Fibroblast of lung (primary cell): ENCODE measurements at regions not wholly inside any gene's neighbourhood (a gene's known extent, or its start where the extent isn't known, plus 50 kb on each side); places are given as distances from the start of the nearest gene placed in this dataset.

Source experiments
- DNase-seq, 2 donors: peaks; one replicate each; pipeline versions ENCODE4 v3.0.0 to v3.0.0-alpha.2; 2010; ENCODE audit warnings: low read depth in 2 of 2
- H2AFZ ChIP-seq: 2 replicates; pipeline ENCODE4 v1.5.1; 2012; ENCODE audit warnings: low read length, control low read depth, inconsistent platforms
- H3K27ac ChIP-seq: 2 replicates; pipeline ENCODE4 v1.5.1; 2011; ENCODE audit warnings: low read length, control low read depth; ENCODE audit not compliant: insufficient read depth
- H3K27me3 ChIP-seq: 2 replicates; pipeline ENCODE4 v1.5.1; 2011; ENCODE audit warnings: mild to moderate bottlenecking, low read length; ENCODE audit not compliant: control insufficient read depth, insufficient read depth
- H3K36me3 ChIP-seq: 2 replicates; pipeline ENCODE4 v1.5.1; 2011; ENCODE audit warnings: low read length; ENCODE audit not compliant: control insufficient read depth, insufficient read depth
- H3K4me1 ChIP-seq: 2 replicates; pipeline ENCODE4 v1.5.1; 2011; ENCODE audit warnings: low read length; ENCODE audit not compliant: control insufficient read depth, insufficient read depth; ENCODE audit errors: extremely low read depth
- H3K4me2 ChIP-seq: 2 replicates; pipeline ENCODE4 v1.5.1; 2011; ENCODE audit warnings: low read length, control low read depth; ENCODE audit not compliant: insufficient read depth; ENCODE audit errors: extremely low read depth
- H3K4me3 ChIP-seq, 4 experiments: fragments of 200-600 bp in 1 of 4; sonication (generic) in 1 of 4; replicated peaks in 1 of 4; 2 replicates each; pipeline ENCODE4 v1.5.1; 2011 to 2016; ENCODE audit warnings: low read length in 4 of 4, low read depth in 3 of 4, mild to moderate bottlenecking in 3 of 4, control low read depth in 2 of 4, inconsistent platforms in 1 of 4, mixed read lengths in 1 of 4; ENCODE audit not compliant: insufficient read depth in 1 of 4; ENCODE audit errors: control extremely low read depth in 1 of 4
- H3K79me2 ChIP-seq: 2 replicates; pipeline ENCODE4 v1.5.1; 2012; ENCODE audit warnings: mild to moderate bottlenecking, low read length, inconsistent platforms; ENCODE audit not compliant: control insufficient read depth, insufficient read depth
- H3K9ac ChIP-seq: 2 replicates; pipeline ENCODE4 v1.5.1; 2011; ENCODE audit warnings: mild to moderate bottlenecking, low read length, control low read depth; ENCODE audit not compliant: insufficient read depth
- H3K9me3 ChIP-seq: 2 replicates; pipeline ENCODE4 v1.5.1; 2012; ENCODE audit warnings: low read depth, low read length; ENCODE audit not compliant: control insufficient read depth, insufficient read depth
- H4K20me1 ChIP-seq: 2 replicates; pipeline ENCODE4 v1.5.1; 2011; ENCODE audit warnings: low read length; ENCODE audit not compliant: control insufficient read depth, insufficient read depth; ENCODE audit errors: extremely low read depth
- CTCF ChIP-seq, 2 donors: IDR thresholded peaks in 1 of 2; conservative IDR thresholded peaks in 1 of 2; 1 replicate in 1 of 2; 2 replicates in 1 of 2; pipeline ENCODE4 v1.5.1; 2011 to 2012; ENCODE audit warnings: low read length in 2 of 2, control low read depth in 1 of 2, inconsistent platforms in 1 of 2, low read depth in 1 of 2, mild to moderate bottlenecking in 1 of 2
- EZH2 ChIP-seq: IDR thresholded peaks from 2 replicates; pipeline ENCODE4 v1.5.1; 2012; ENCODE audit warnings: low read length, control low read depth, mild to moderate bottlenecking; ENCODE audit errors: missing control alignments

- H3K27me3 ChIP-seq, result no peaks in the 10 kb centered on the region
- no peaks in the 10 kb centered on the region for H3K36me3 ChIP-seq
- no peak overlapping the region for H3K27ac ChIP-seq
- no peak overlapping the region for H3K9ac ChIP-seq
- no peaks in the 10 kb centered on the region for H3K9me3 ChIP-seq
- no peak overlapping the region for H3K4me2 ChIP-seq
- DNase-seq, result no peak
- H3K4me1 ChIP-seq, result no peaks in the 10 kb centered on the region
- H3K79me2 ChIP-seq, result no peaks in the 10 kb centered on the region
- H2AFZ ChIP-seq, result no peak overlapping the region
- TF ChIP-seq CTCF (conservative IDR thresholded peaks at IDR 0.05 in 1 of 2, IDR thresholded peaks at IDR 0.05 in 1 of 2; ENCODE audit: low read depth in 1 of 2, low read length in 2 of 2), result no peak
- no peak for TF ChIP-seq EZH2
- H3K4me3 ChIP-seq, result no peak overlapping the region
- H4K20me1 ChIP-seq, result no peaks in the 10 kb centered on the region
Observed at GRCh38 chr1:95734560-95734959, 500.6 kb downstream of the RWDD3 start.

- Histone ChIP-seq H3K36me3 (no peaks in the 10 kb centered on the region), H2AFZ (no peak overlapping the region), H3K79me2 (no peaks in the 10 kb centered on the region), H4K20me1 (no peaks in the 10 kb centered on the region), H3K9me3 (no peaks in the 10 kb centered on the region), H3K9ac (no peak overlapping the region), H3K4me1 (no peaks in the 10 kb centered on the region), H3K4me3 (no peak overlapping the region), H3K4me2 (no peak overlapping the region), H3K27ac (no peak overlapping the region), H3K27me3 (no peaks in the 10 kb centered on the region)
- DNase-seq, result peak in 1 of 2 donors; percentile 88
- TF ChIP-seq EZH2 (no peak), CTCF (conservative IDR thresholded peaks at IDR 0.05 in 1 of 2, IDR thresholded peaks at IDR 0.05 in 1 of 2; ENCODE audit: low read depth in 1 of 2, low read length in 2 of 2) (no peak)
Observed at GRCh38 chr1:95742591-95743089, 508.6 kb downstream of the RWDD3 start.

GRCh38 chr1:95744731-95745130 is 510.7 kb downstream of the RWDD3 start:
- TF ChIP-seq EZH2, result no peak
- TF ChIP-seq CTCF (conservative IDR thresholded peaks at IDR 0.05 in 1 of 2, IDR thresholded peaks at IDR 0.05 in 1 of 2; ENCODE audit: low read depth in 1 of 2, low read length in 2 of 2), result no peak

More at GRCh38 chr1:95744731-95745130, 510.7 kb downstream of the RWDD3 start:
- Histone ChIP-seq H3K27ac (no peak overlapping the region), H3K36me3 (no peaks in the 10 kb centered on the region), H3K27me3 (no peaks in the 10 kb centered on the region), H4K20me1 (no peaks in the 10 kb centered on the region), H3K4me2 (no peak overlapping the region), H3K9ac (no peak overlapping the region), H3K4me3 (no peak overlapping the region), H3K79me2 (no peaks in the 10 kb centered on the region), H2AFZ (no peak overlapping the region), H3K4me1 (no peaks in the 10 kb centered on the region), H3K9me3 (no peaks in the 10 kb centered on the region)
- DNase-seq, result no peak
